Aorta (tissue), 5 donors: ENCODE measurements at regions not wholly inside any gene's neighbourhood (a gene's known extent, or its start where the extent isn't known, plus 50 kb on each side); places are given as distances from the start of the nearest gene placed in this dataset.
"Not testable (repeated sequence)": the region's sequence is repeated elsewhere in the genome, so short reads cannot be mapped to it uniquely, and the experiment has no call there.

Source experiments
- ATAC-seq: fragments of 200-7000 bp; cut with Tn5 transposase; one replicate; pipeline ENCODE4 v1.9.1; 2022; ENCODE audit warnings: moderate library complexity; ENCODE audit not compliant: low FRiP score
- DNase-seq, 2 donors: peaks; one replicate each; pipeline ENCODE4 v3.0.0-alpha.2; 2020
- H3K27ac ChIP-seq, 2 donors: one replicate each; pipeline ENCODE4 v1.5.1; 2013; ENCODE audit warnings: low read length in 2 of 2, mild to moderate bottlenecking in 2 of 2, moderate library complexity in 2 of 2, control low read depth in 1 of 2, inconsistent platforms in 1 of 2, low read depth in 1 of 2
- H3K27me3 ChIP-seq, 2 donors: one replicate each; pipeline ENCODE4 v1.6.1; 2013; ENCODE audit warnings: control low read depth in 1 of 2, low read length in 1 of 2, mild to moderate bottlenecking in 1 of 2, moderate library complexity in 1 of 2; ENCODE audit not compliant: insufficient read depth in 2 of 2, control insufficient read depth in 1 of 2
- H3K36me3 ChIP-seq, 2 donors: one replicate each; pipeline ENCODE4 v1.6.1; 2013; ENCODE audit warnings: control low read depth in 1 of 2, low read length in 1 of 2, mild to moderate bottlenecking in 1 of 2; ENCODE audit not compliant: insufficient read depth in 2 of 2, control insufficient read depth in 1 of 2
- H3K4me1 ChIP-seq, 2 donors: one replicate each; pipeline ENCODE4 v1.6.1; 2013; ENCODE audit warnings: low read length in 2 of 2, control low read depth in 1 of 2, mild to moderate bottlenecking in 1 of 2, moderate library complexity in 1 of 2; ENCODE audit not compliant: insufficient read depth in 2 of 2, control insufficient read depth in 1 of 2
- H3K4me3 ChIP-seq, 2 donors: one replicate each; pipeline ENCODE4 v1.5.1; 2013; ENCODE audit warnings: low read length in 2 of 2, control low read depth in 1 of 2, mild to moderate bottlenecking in 1 of 2
- H3K9me3 ChIP-seq: one replicate; pipeline ENCODE4 v1.6.1; 2013; ENCODE audit warnings: mild to moderate bottlenecking, low read length; ENCODE audit not compliant: control insufficient read depth
- WGBS, 2 donors: extraction: QIAGEN DNeasy Blood & Tissue Kit; methylation state at CpG; one replicate each; pipeline ENCODE4 v1.1.7; 2013; 5-methylcytosine and 5-hydroxymethylcytosine counted together
- intact Hi-C, 2 donors: fragments of 100-400 bp; cut with DNase I; formaldehyde crosslinking; loops; one replicate each; pipeline versions ENCODE4 v1.14.2 to v1.15.0; 2022
- donor health status: healthy with polysubstance abuse.
- donor health status: Bipolar disorder and iron deficiency.
- donor health status: DM: no; HTN: no; CAD: no.
- donor health status: DM: no; HTN: no; CAD: no.
- donor health status: DM: yes; HTN: yes; CAD: no.

GRCh38 chr5:163340378-163340777, 97.0 kb upstream of the CCNG1 start:
- H3K4me3 ChIP-seq, intact Hi-C loops, DNase-seq, ATAC-seq, H3K9me3 ChIP-seq, H3K27ac ChIP-seq, H3K27me3 ChIP-seq, H3K4me1 ChIP-seq, H3K36me3 ChIP-seq: not testable (repeated sequence)
- WGBS, 2 donors: 92 to 94% methylated on average over 6 of the region's 6 CpGs

GRCh38 chr5:163342306-163342705, 95.1 kb upstream of the CCNG1 start:
- 59 to 64% methylated on average over 2 of the region's 2 CpGs for WGBS, 2 donors
- intact Hi-C loops: no loop called here
- no peak for ATAC-seq
- Histone ChIP-seq H3K27me3 (no peaks in the 10 kb centered on the region), H3K9me3 (no peaks in the 10 kb centered on the region), H3K36me3 (no peaks in the 10 kb centered on the region), H3K4me1 (no peaks in the 10 kb centered on the region), H3K27ac (no peak overlapping the region), H3K4me3 (no peak overlapping the region)
- no peak for DNase-seq

- DNase-seq (no peak), ATAC-seq (no peak)
- H3K9me3 ChIP-seq: no peaks in the 10 kb centered on the region
- H3K27ac ChIP-seq: no peak overlapping the region
- H3K4me1 ChIP-seq: no peaks in the 10 kb centered on the region
- H3K36me3 ChIP-seq: no peaks in the 10 kb centered on the region
- intact Hi-C loops: no loop called here
- WGBS, 2 donors: 30 to 34% methylated on average over 3 of the region's 3 CpGs
- no peak overlapping the region for H3K4me3 ChIP-seq
- H3K27me3 ChIP-seq: no peaks in the 10 kb centered on the region
These were observed 92.2 kb upstream of the CCNG1 start for GRCh38 chr5:163345216-163345615.

- DNase-seq (no peak), ATAC-seq (peak; percentile 65)
- WGBS, 2 donors: 0 to 1% methylated on average over 2 of the region's 2 CpGs
- Histone ChIP-seq H3K4me1 (no peaks in the 10 kb centered on the region), H3K9me3 (no peaks in the 10 kb centered on the region), H3K27ac (no peak overlapping the region), H3K27me3 (no peaks in the 10 kb centered on the region), H3K4me3 (no peak overlapping the region), H3K36me3 (no peaks in the 10 kb centered on the region)
- intact Hi-C loops: no loop called here
These were observed 89.7 kb upstream of the CCNG1 start for GRCh38 chr5:163347671-163348070.

- Histone ChIP-seq H3K27ac (no peak overlapping the region), H3K27me3 (no peaks in the 10 kb centered on the region), H3K9me3 (no peaks in the 10 kb centered on the region), H3K4me3 (no peak overlapping the region), H3K36me3 (no peaks in the 10 kb centered on the region), H3K4me1 (no peaks in the 10 kb centered on the region)
- WGBS, 2 donors: 43 to 54% methylated on average over 2 of the region's 2 CpGs
- DNase-seq: no peak
- intact Hi-C loops: no loop called here
- no peak for ATAC-seq
These were observed 87.3 kb upstream of the CCNG1 start for GRCh38 chr5:163350083-163350482.

GRCh38 chr5:163352531-163352930, 84.9 kb upstream of the CCNG1 start:
- Histone ChIP-seq H3K9me3 (no peaks in the 10 kb centered on the region), H3K36me3 (no peaks in the 10 kb centered on the region), H3K27me3 (no peaks in the 10 kb centered on the region), H3K4me1 (no peaks in the 10 kb centered on the region), H3K4me3 (no peak overlapping the region), H3K27ac (no peak overlapping the region)
- no peak for DNase-seq
- intact Hi-C loops: no loop called here
- WGBS, 2 donors: 50 to 55% methylated on average over 1 of the region's 1 CpG
- no peak for ATAC-seq

GRCh38 chr5:163355811-163356210, 81.6 kb upstream of the CCNG1 start:
- intact Hi-C loops, DNase-seq, ATAC-seq, H3K4me1 ChIP-seq, H3K27me3 ChIP-seq, H3K36me3 ChIP-seq, H3K4me3 ChIP-seq, H3K27ac ChIP-seq, H3K9me3 ChIP-seq: not testable (repeated sequence)
- 94 to 95% methylated on average over 21 of the region's 21 CpGs for WGBS, 2 donors

GRCh38 chr5:163357636-163358035, 79.8 kb upstream of the CCNG1 start:
- intact Hi-C loops: no loop called here
- ATAC-seq (no peak), DNase-seq (no peak)
- H3K36me3 ChIP-seq: no peaks in the 10 kb centered on the region
- H3K9me3 ChIP-seq: no peaks in the 10 kb centered on the region
- no peak overlapping the region for H3K27ac ChIP-seq
- WGBS, 2 donors: 46 to 65% methylated on average over 2 of the region's 2 CpGs
- H3K4me1 ChIP-seq: no peaks in the 10 kb centered on the region
- H3K4me3 ChIP-seq: no peak overlapping the region
- H3K27me3 ChIP-seq: no peaks in the 10 kb centered on the region

- ATAC-seq (no peak), DNase-seq (no peak)
- no peaks in the 10 kb centered on the region for H3K27me3 ChIP-seq
- intact Hi-C loops: no loop called here
- H3K4me1 ChIP-seq: no peaks in the 10 kb centered on the region
- WGBS, 2 donors: 64 to 73% methylated on average over 3 of the region's 3 CpGs
- H3K27ac ChIP-seq: no peak overlapping the region
- H3K9me3 ChIP-seq: no peaks in the 10 kb centered on the region
- H3K36me3 ChIP-seq: no peaks in the 10 kb centered on the region
- no peak overlapping the region for H3K4me3 ChIP-seq
These were observed 76.7 kb upstream of the CCNG1 start for GRCh38 chr5:163360656-163361055.
